ENCODE measurements at regions not wholly inside any gene's neighbourhood (a gene's known extent, or its start where the extent isn't known, plus 50 kb on each side); places are given as distances from the start of the nearest gene placed in this dataset.

DNA sequence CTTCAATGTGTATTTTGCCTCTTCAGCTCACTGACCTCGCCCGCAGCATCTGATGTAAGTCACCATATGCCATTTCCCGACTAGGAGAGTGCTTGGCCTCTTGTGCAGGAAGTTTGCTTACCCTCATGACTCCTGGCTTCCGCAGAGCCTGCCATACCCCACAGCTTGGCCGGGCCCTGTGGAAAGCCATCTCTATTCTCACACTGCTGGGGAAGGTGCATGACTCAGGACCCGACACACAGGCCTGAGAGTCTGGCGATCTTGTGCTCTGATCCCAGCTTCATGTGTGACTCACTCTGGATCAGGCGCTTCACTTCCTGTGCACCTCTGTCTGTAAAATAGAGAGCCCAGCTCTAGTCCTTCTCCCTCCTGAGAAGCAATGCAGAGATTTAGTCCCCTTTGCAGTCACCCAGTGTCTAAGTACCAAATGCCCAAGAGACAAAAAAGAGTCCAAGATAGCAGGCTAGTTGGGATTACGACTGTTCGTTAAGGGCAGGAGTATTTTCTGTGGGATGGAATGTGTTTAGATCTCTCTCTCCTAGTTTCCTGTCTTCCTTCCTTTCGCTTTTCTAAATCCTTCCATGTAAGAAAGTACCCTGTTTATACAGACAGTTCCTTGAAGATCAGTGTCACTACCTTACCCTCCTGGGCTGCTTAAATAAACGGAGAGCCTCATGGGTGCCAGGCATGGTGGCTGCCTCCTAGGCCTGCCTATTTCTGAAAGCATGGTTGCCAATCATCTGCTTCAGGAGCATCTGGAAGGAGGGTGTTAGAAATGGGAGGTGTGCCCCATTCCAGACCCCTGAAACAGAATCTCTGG is 62.8 kb upstream of the KIF26B start:
- no peak for DNase-seq (ENCODE audit: low read depth, low spot score)
- H3K4me3 ChIP-seq, result no peak overlapping the region
- TF ChIP-seq POLR2AphosphoS5 (IDR thresholded peaks at IDR 0.05; ENCODE audit: borderline replicate concordance, low read depth, low read length) (no peak), FOXP2 (optimal IDR thresholded peaks at IDR 0.05; ENCODE audit: control extremely low read depth, extremely low read length, insufficient read depth) (no peak), EZH2 (IDR thresholded peaks at IDR 0.05) (no peak)
- no peaks in the 10 kb centered on the region for H3K9me3 ChIP-seq (ENCODE audit: low read depth, low read length)
- H3K9ac ChIP-seq (ENCODE audit: insufficient read length), result no peak overlapping the region
- H3K36me3 ChIP-seq (ENCODE audit: insufficient read depth, low read length), result no peaks in the 10 kb centered on the region
- H3K27ac ChIP-seq, result no peak overlapping the region

DNA sequence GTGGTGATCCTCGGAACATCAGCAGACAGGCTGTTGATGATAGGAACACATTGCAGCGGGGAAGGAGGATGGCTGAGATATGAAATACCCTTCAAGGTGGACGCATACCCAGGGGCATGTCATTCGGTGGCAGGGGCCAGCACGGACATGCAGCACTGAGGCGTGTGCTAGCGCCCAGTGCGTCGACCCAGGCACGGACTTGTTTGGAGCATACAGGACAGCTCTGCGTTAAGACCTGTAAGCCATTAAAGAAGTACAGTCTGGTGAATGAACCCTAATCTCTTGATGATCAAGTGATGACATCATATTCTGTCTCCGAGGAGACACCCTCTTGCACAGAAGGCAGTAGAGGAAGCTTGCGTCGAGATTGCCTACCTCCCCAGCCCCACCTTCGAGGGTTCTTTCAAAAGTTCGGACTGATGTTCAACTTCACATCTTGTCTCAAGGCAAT is 63.6 kb upstream of the KIF26B start:
- Histone ChIP-seq H3K9me3 (ENCODE audit: low read depth, low read length) (no peaks in the 10 kb centered on the region), H3K36me3 (ENCODE audit: insufficient read depth, low read length) (no peaks in the 10 kb centered on the region), H3K9ac (ENCODE audit: insufficient read length) (no peak overlapping the region), H3K27ac (no peak overlapping the region), H3K4me3 (no peak overlapping the region)
- no peak for DNase-seq (ENCODE audit: low read depth, low spot score)
- TF ChIP-seq EZH2 (IDR thresholded peaks at IDR 0.05) (no peak), FOXP2 (optimal IDR thresholded peaks at IDR 0.05; ENCODE audit: control extremely low read depth, extremely low read length, insufficient read depth) (no peak), POLR2AphosphoS5 (IDR thresholded peaks at IDR 0.05; ENCODE audit: borderline replicate concordance, low read depth, low read length) (no peak)

DNA sequence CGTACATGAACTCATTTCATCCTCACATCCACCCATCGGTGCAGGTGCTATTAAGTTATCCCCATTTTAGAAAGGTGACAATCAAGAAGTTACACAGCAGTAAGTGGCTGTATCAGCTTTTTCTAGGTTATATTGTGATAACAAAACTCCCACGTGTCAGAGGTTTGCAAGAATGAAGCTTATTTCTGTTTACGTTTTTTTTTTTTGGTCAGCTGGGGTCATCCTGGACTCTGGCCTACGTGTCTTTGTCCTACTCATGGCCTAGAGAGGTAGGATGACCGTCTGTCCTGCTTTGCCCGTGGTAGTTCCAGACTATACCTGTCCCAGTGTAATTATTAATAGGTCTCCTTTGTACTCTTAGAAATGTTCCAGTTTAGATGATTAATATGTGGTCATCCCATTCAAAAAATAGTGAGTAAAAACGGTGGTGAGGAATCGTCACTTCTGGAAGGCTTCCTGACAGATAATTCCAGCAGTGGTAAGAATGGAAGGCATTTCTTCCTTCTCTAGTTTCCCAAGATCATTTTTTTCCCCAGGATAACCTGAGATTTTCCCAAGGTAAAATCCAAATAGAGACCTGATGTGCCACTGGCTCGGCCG is 64.2 kb upstream of the KIF26B start:
- TF ChIP-seq EZH2 (IDR thresholded peaks at IDR 0.05) (no peak), FOXP2 (optimal IDR thresholded peaks at IDR 0.05; ENCODE audit: control extremely low read depth, extremely low read length, insufficient read depth) (no peak), POLR2AphosphoS5 (IDR thresholded peaks at IDR 0.05; ENCODE audit: borderline replicate concordance, low read depth, low read length) (no peak)
- no peak overlapping the region for H3K9ac ChIP-seq (ENCODE audit: insufficient read length)
- no peaks in the 10 kb centered on the region for H3K9me3 ChIP-seq (ENCODE audit: low read depth, low read length)
- H3K4me3 ChIP-seq, result no peak overlapping the region
- no peak for DNase-seq (ENCODE audit: low read depth, low spot score)
- no peak overlapping the region for H3K27ac ChIP-seq
- H3K36me3 ChIP-seq (ENCODE audit: insufficient read depth, low read length), result no peaks in the 10 kb centered on the region

DNA sequence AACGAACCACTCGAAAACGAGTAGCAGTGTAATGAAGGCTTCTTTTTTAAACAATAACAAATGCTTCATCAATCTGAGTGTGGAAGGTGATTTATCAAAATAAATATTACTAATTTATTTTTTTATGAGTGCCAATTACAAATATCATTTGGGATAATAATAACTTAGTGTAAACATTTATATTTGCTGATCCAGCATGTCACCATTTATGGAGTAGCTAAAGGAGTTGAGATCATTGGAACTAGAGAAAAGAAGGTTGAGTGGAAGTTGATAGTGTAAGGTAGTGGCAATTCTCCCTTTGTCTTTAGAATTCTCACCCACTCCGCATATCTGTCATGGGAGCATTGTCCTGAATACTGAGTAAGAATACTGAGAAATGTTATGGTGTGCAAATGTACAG is 67.1 kb upstream of the KIF26B start:
- Histone ChIP-seq H3K9ac (ENCODE audit: insufficient read length) (no peak overlapping the region), H3K27ac (no peak overlapping the region), H3K9me3 (ENCODE audit: low read depth, low read length) (no peaks in the 10 kb centered on the region), H3K36me3 (ENCODE audit: insufficient read depth, low read length) (no peaks in the 10 kb centered on the region), H3K4me3 (no peak overlapping the region)
- DNase-seq (ENCODE audit: low read depth, low spot score), result no peak
- TF ChIP-seq EZH2 (IDR thresholded peaks at IDR 0.05) (no peak), FOXP2 (optimal IDR thresholded peaks at IDR 0.05; ENCODE audit: control extremely low read depth, extremely low read length, insufficient read depth) (no peak), POLR2AphosphoS5 (IDR thresholded peaks at IDR 0.05; ENCODE audit: borderline replicate concordance, low read depth, low read length) (no peak)

DNA sequence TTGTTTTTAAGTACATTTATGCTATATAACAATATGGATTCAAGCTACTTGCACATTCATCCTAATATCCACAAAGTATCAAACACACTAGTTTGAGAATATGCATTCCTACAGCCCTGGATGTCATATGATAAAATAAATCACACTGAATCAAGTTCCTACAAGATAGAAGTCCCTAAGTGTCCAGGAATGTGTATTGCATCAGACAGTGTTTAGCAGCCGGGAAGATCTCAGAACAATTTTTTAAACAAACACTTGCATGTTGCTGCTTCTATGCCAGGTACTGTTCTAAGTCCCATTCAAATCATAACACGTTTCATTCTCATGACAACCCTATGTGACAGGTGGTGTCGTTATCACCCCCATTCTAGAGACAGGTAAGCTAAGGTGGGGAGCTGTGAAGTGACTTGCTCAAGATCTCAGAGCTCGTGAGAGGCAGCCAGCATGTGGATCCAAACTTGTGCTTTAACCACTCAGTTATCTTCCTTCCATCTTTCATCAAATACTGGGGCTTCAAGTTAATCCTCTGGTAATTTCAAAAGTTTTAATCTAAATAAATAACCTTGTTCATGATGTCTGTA is 68.3 kb upstream of the KIF26B start:
- Histone ChIP-seq H3K27ac (no peak overlapping the region), H3K9ac (ENCODE audit: insufficient read length) (no peak overlapping the region), H3K36me3 (ENCODE audit: insufficient read depth, low read length) (no peaks in the 10 kb centered on the region), H3K4me3 (no peak overlapping the region), H3K9me3 (ENCODE audit: low read depth, low read length) (no peaks in the 10 kb centered on the region)
- TF ChIP-seq POLR2AphosphoS5 (IDR thresholded peaks at IDR 0.05; ENCODE audit: borderline replicate concordance, low read depth, low read length) (no peak), EZH2 (IDR thresholded peaks at IDR 0.05) (no peak), FOXP2 (optimal IDR thresholded peaks at IDR 0.05; ENCODE audit: control extremely low read depth, extremely low read length, insufficient read depth) (no peak)
- DNase-seq (ENCODE audit: low read depth, low spot score), result no peak

DNA sequence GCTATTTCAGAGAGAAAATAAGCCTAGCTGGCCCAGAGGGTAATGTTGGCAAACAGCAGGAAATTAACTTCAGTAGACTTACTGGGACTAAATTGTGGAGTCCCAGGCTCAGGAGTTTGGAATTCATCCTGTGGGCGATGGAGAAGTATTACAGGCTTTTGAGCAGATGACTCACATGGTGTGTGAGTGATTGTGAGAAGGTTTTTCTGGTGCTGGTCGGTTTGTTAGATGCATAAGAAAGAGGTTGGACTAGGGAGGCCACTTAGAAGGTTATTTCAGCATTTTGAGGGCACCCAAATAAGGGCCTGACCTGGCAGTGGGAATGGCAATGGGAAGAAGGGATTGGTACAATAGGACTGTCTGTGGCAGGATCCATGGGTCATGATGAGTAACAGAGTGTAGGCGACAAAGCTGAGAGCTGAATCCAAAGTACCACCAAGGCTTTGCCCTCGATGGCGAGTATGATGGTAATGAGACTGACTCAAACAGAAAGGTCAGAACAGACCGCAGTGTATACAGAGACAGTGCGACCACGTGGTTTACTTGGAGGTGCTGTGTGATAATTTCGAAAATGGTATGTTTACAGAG is 69.2 kb upstream of the KIF26B start:
- no peak for DNase-seq (ENCODE audit: low read depth, low spot score)
- H3K9me3 ChIP-seq (ENCODE audit: low read depth, low read length), result no peaks in the 10 kb centered on the region
- H3K27ac ChIP-seq, result no peak overlapping the region
- H3K4me3 ChIP-seq, result no peak overlapping the region
- H3K9ac ChIP-seq (ENCODE audit: insufficient read length), result no peak overlapping the region
- H3K36me3 ChIP-seq (ENCODE audit: insufficient read depth, low read length), result no peaks in the 10 kb centered on the region
- no peak for TF ChIP-seq EZH2 (IDR thresholded peaks at IDR 0.05)
- TF ChIP-seq POLR2AphosphoS5 (IDR thresholded peaks at IDR 0.05; ENCODE audit: borderline replicate concordance, low read depth, low read length), result no peak

DNA sequence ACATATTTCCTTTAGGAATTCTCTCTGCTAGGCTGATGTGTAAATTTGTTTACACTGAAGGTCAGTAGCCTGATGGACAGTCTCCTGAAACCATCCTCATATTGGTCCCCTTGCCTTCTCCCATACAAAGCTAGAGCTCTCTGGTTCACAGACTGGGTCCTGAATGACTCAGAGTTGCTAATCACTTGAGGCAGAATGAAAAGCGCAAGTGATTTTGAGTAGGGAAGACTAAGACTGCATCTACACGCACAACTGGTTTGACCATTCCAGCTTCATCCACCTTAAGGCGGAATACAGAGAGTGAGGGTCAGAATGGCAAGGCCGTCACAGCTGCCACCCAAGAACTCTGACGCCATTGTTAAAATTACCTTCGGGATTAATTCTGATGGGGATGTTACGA is 70.2 kb upstream of the KIF26B start:
- Histone ChIP-seq H3K36me3 (ENCODE audit: insufficient read depth, low read length) (no peaks in the 10 kb centered on the region), H3K9me3 (ENCODE audit: low read depth, low read length) (no peaks in the 10 kb centered on the region), H3K4me3 (no peak overlapping the region), H3K9ac (ENCODE audit: insufficient read length) (no peak overlapping the region), H3K27ac (no peak overlapping the region)
- DNase-seq (ENCODE audit: low read depth, low spot score), result no peak
- TF ChIP-seq POLR2AphosphoS5 (IDR thresholded peaks at IDR 0.05; ENCODE audit: borderline replicate concordance, low read depth, low read length) (no peak), FOXP2 (optimal IDR thresholded peaks at IDR 0.05; ENCODE audit: control extremely low read depth, extremely low read length, insufficient read depth) (no peak), EZH2 (IDR thresholded peaks at IDR 0.05) (no peak)

DNA sequence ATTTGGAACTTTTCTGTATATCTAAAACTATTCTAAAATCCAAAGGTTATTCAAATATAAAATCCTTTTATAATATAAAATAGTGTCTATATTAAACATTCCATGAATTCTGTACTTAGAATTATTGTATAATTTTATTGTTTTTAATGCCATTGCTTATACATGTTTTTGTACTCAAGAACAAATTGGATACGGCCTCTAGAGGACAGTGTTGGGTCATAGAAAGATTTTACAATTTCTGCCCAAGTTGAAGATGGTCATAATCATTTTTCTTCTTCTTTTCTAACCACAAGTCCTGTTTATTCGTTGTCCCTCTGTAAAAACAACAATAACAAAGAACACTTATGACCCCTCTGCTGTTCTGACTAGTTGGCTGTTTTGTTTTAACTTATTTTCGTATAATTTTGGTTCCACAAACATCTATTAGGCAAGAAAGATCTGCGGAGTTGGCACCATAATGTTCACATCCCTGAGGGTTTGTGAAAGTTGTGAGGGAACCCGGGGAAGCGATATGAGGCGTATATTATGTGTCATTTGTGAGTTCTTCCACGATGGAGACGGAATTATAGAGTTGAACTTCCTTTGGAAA is 75.7 kb upstream of the KIF26B start:
- H3K27ac ChIP-seq, result no peak overlapping the region
- H3K4me3 ChIP-seq, result no peak overlapping the region
- peak; percentile 14 for DNase-seq (ENCODE audit: low read depth, low spot score)
- TF ChIP-seq EZH2 (IDR thresholded peaks at IDR 0.05), result no peak
- TF ChIP-seq FOXP2 (optimal IDR thresholded peaks at IDR 0.05; ENCODE audit: control extremely low read depth, extremely low read length, insufficient read depth), result no peak
- no peak for TF ChIP-seq POLR2AphosphoS5 (IDR thresholded peaks at IDR 0.05; ENCODE audit: borderline replicate concordance, low read depth, low read length)
- H3K36me3 ChIP-seq (ENCODE audit: insufficient read depth, low read length), result no peaks in the 10 kb centered on the region
- H3K9ac ChIP-seq (ENCODE audit: insufficient read length), result no peak overlapping the region
- no peaks in the 10 kb centered on the region for H3K9me3 ChIP-seq (ENCODE audit: low read depth, low read length)

Data from SK-N-MC (cell line).